ENCODE measurements at regions not wholly inside any gene's neighbourhood (a gene's known extent, or its start where the extent isn't known, plus 50 kb on each side); places are given as distances from the start of the nearest gene placed in this dataset.

DNA sequence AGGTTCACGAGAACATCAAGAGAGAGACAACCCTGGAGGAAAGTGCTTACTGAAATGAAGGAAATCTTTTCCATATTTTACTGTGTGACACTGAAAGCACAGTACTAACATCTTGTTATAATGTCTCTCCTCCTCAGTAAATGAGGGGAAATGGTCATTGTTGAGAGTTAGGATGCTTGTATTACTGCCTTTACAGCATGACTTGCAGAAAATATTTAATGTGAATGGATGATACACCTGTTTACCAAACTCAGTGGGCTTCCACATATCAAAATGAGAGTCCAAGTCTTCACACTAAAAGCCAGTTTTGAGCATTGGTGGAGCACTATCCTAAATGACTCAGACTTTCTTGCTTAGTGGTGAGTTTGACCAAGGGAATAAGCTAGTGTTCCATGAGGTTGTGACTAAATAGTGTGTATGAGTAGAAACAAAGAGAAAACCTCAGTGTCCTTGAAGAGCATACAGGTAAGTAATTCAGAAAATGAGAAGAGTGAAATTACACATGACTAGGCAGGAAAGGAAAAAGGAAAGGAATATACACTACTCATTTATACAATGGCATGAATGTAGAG is 930.7 kb upstream of the CELF4 start:
- TF ChIP-seq, protein P1, sequence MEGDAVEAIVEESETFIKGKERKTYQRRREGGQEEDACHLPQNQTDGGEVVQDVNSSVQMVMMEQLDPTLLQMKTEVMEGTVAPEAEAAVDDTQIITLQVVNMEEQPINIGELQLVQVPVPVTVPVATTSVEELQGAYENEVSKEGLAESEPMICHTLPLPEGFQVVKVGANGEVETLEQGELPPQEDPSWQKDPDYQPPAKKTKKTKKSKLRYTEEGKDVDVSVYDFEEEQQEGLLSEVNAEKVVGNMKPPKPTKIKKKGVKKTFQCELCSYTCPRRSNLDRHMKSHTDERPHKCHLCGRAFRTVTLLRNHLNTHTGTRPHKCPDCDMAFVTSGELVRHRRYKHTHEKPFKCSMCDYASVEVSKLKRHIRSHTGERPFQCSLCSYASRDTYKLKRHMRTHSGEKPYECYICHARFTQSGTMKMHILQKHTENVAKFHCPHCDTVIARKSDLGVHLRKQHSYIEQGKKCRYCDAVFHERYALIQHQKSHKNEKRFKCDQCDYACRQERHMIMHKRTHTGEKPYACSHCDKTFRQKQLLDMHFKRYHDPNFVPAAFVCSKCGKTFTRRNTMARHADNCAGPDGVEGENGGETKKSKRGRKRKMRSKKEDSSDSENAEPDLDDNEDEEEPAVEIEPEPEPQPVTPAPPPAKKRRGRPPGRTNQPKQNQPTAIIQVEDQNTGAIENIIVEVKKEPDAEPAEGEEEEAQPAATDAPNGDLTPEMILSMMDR (IDR thresholded peaks at IDR 0.05) = no peak
- TF ChIP-seq POLR2A (IDR thresholded peaks at IDR 0.05) = no peak
